MM.1S (cell line): ENCODE measurements at regions not wholly inside any gene's neighbourhood (a gene's known extent, or its start where the extent isn't known, plus 50 kb on each side); places are given as distances from the start of the nearest gene placed in this dataset.

Experiments
- EZH2 ChIP-seq: fragments of 300-600 bp; sonication (generic); optimal IDR thresholded peaks from 2 replicates; pipeline ENCODE3; 2017; ENCODE audit warnings: low read depth, mild to moderate bottlenecking, antibody characterized with exemption, low read length, mixed read lengths
- TF ChIP-seq, protein P1 (sequence below): fragments of 300-600 bp; sonication (generic); IDR thresholded peaks from 2 replicates; pipeline ENCODE4 v1.5.1; 2016; ENCODE audit warnings: antibody characterized with exemption, low read length, mixed read lengths

DNA sequence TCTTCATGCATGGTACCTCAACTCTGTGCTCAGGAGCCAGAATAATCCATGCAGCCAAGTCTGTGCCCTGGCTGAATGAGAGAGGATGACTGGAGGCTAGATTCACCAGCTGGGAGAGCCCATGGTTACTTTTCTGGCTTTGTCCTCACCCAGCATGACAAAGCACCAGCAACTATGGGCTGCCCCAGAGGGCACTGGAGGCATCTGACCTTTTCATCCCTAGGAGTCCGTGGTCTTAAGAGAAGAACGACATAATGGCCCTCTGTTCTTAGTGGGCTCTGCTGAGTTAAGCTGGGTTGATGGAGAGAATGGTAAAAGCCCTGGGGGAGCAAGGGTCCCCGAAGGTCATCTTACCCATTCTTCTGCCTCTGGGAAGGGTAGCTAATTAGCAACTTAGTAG is 54.6 kb upstream of the TNP1 start:
- TF ChIP-seq, protein P1, sequence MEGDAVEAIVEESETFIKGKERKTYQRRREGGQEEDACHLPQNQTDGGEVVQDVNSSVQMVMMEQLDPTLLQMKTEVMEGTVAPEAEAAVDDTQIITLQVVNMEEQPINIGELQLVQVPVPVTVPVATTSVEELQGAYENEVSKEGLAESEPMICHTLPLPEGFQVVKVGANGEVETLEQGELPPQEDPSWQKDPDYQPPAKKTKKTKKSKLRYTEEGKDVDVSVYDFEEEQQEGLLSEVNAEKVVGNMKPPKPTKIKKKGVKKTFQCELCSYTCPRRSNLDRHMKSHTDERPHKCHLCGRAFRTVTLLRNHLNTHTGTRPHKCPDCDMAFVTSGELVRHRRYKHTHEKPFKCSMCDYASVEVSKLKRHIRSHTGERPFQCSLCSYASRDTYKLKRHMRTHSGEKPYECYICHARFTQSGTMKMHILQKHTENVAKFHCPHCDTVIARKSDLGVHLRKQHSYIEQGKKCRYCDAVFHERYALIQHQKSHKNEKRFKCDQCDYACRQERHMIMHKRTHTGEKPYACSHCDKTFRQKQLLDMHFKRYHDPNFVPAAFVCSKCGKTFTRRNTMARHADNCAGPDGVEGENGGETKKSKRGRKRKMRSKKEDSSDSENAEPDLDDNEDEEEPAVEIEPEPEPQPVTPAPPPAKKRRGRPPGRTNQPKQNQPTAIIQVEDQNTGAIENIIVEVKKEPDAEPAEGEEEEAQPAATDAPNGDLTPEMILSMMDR = no peak
- TF ChIP-seq EZH2 = no peak
